ENCODE measurements at regions not wholly inside any gene's neighbourhood (a gene's known extent, or its start where the extent isn't known, plus 50 kb on each side); places are given as distances from the start of the nearest gene placed in this dataset.
A peak's percentile ranks its signal among the peaks of the same experiment; 100 is the strongest.

DNA sequence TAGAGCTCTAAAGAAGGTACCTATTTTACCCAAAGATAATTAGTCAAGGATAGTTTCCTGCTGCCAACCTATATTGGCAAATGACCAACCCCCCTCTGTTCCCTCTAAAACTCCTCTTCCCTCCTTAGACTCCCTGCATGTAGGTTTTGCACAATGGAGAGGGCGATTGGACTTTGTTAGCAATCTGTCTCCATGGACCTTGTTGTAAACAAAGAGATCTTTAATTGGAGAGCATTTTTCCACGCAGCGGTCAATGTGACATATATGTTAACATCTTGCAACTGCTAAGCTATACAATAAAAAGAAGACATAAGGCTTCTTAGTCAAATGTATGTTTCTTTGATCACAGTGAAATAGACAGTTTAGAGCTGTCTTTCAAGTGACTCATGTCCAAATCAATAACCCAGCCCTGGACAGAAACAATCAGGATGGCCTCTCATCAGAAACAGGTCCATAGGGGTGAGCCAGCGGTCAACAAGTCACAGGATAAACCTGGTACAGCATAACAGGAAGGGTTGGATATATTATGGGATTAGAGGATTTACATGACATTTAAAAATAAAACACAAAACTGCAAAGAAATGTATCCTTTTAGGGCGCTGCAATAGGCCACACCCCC lies 69.7 kb upstream of the UBL3 start:
- H3K4me3 ChIP-seq (ENCODE audit: low read length): no peak overlapping the region
- no peak for TF ChIP-seq CTCF (IDR thresholded peaks at IDR 0.05; ENCODE audit: insufficient read depth, low read depth, low read length, missing control alignments)

GRCh38 chr13:29918845-29919244 lies 68.4 kb upstream of the UBL3 start:
- no peak overlapping the region for H3K4me3 ChIP-seq (ENCODE audit: low read length)
- DNase-seq (ENCODE audit: low read depth): peak; percentile 97
- TF ChIP-seq CTCF (IDR thresholded peaks at IDR 0.05; ENCODE audit: insufficient read depth, low read depth, low read length, missing control alignments): no peak

More for the DNA sequence above, 69.7 kb upstream of the UBL3 start:
- no peak for DNase-seq (ENCODE audit: low read depth)

GRCh38 chr13:29917650-29918049 lies 67.2 kb upstream of the UBL3 start:
- DNase-seq (ENCODE audit: low read depth): no peak
- no peak overlapping the region for H3K4me3 ChIP-seq (ENCODE audit: low read length)
- no peak for TF ChIP-seq CTCF (IDR thresholded peaks at IDR 0.05; ENCODE audit: insufficient read depth, low read depth, low read length, missing control alignments)

GRCh38 chr13:29914581-29914980 lies 64.2 kb upstream of the UBL3 start:
- no peak for TF ChIP-seq CTCF (IDR thresholded peaks at IDR 0.05; ENCODE audit: insufficient read depth, low read depth, low read length, missing control alignments)
- DNase-seq (ENCODE audit: low read depth): no peak
- H3K4me3 ChIP-seq (ENCODE audit: low read length): no peak overlapping the region

- no peak for DNase-seq (ENCODE audit: low read depth)
- H3K4me3 ChIP-seq (ENCODE audit: low read length): no peak overlapping the region
- TF ChIP-seq CTCF (IDR thresholded peaks at IDR 0.05; ENCODE audit: insufficient read depth, low read depth, low read length, missing control alignments): no peak
These were observed 61.5 kb upstream of the UBL3 start for GRCh38 chr13:29911781-29912418.

DNA sequence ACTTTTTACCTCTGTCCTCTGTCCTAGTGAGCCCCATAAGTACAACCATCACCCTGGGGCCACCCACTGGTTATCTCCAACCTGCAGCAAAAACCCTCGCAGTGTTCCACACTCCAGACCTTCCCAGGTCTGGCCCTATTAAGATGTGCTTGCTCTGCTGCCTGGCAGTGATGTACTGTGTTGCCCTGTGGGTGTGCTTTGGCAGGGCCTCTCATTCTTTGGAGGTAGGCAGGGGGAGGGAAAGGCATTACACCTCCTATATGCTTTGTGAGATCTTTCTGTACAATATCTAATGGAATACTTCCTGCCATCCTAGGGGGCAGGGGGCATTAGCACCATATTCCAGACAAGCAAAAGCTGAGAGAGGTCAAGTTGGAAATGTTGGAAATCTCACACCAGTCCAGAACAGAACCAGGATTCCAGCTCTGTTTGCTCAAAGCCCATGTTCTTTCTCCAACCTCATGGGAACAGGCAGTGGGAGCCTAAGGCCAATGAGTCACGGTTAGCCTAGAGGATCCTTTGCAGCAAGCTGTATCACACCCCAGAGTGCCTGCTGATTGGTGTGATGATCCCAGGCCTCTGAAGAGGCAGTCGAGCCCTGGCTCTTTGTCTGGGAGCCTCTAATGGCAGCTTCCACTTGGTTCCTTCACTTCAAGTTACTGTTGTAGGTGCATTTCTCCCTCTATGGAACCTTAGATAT lies 59.7 kb upstream of the UBL3 start:
- DNase-seq (ENCODE audit: low read depth): peak; percentile 86
- H3K4me3 ChIP-seq (ENCODE audit: low read length): no peak overlapping the region
- TF ChIP-seq CTCF (IDR thresholded peaks at IDR 0.05; ENCODE audit: insufficient read depth, low read depth, low read length, missing control alignments): no peak

Data from epithelial cell of esophagus (primary cell).